GM10248 (cell line): ENCODE measurements at regions not wholly inside any gene's neighbourhood (a gene's known extent, or its start where the extent isn't known, plus 50 kb on each side); places are given as distances from the start of the nearest gene placed in this dataset.

Experiments
- CTCF ChIA-PET: fragments of 300-600 bp; sonication (Branson Sonifier 250); formaldehyde crosslinking; extraction: SDS; loops from one replicate; lab custom pipeline; 2021; ENCODE audit warnings: antibody characterized with exemption; lab: Yijun Ruan, JAX
- POLR2A ChIA-PET: fragments of 350-650 bp; sonication (Branson Sonifier 250); formaldehyde crosslinking; extraction: SDS; loops from one replicate; lab custom pipeline; 2020; ENCODE audit warnings: antibody characterized with exemption; lab: Yijun Ruan, JAX
- DNase-seq: peaks from one replicate; pipeline ENCODE4 v3.0.0; 2012; ENCODE audit errors: extremely low spot score
- CTCF ChIP-seq: IDR thresholded peaks from 2 replicates; pipeline ENCODE4 v1.5.1; 2012; ENCODE audit warnings: mild to moderate bottlenecking, low read depth; ENCODE audit errors: extremely low read depth, missing control alignments, control extremely low read depth

DNA sequence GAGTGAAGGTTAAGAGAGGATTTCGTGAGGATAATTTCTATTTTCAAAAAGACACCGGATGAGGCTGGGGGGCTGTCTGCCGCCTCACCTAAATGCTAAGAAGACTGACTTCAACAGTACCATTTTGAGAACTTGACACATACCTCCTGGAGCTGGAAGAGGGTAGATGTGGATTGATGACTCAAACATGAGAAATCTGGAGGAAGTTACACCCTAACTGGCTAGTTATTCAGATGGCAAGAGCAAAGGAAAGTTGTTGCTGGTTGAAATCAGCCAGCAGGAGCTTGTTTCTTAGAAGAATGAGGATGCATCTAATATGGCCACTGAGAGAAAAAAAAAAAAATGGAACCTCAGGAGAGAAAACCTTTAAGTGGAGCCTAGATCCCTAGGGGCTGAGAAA is 76.2 kb upstream of the KIAA1217 start:
- no peak for DNase-seq
- no peak for TF ChIP-seq CTCF
- CTCF ChIA-PET, result no interaction called here
- POLR2A ChIA-PET, result no interaction called here

DNA sequence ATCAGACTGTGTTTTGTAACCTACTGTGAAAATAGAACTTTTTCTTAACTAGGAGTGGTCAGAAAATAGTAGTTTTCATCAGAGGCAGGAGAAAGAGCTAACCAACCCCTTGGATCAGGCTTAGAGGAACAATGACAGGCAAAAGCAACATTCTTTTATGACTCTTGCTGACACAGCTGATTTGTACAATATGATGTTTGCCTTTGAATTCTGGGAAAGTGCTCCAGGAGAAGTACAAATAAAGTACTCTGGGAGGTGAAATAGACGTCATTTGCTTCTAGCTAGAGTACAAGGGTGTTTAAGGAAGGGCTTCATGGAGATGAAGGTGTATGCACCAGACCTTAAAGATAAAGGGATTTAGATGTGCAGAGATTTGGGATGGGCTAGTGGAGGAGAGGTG is 75.1 kb upstream of the KIAA1217 start:
- TF ChIP-seq CTCF, result no peak
- ChIA-PET CTCF (interaction anchor here (1.2 kb wide), 1 partner anchor 20 kb away, joined by 3 read pairs; no protein-coding TSS in a partner anchor), POLR2A (no interaction called here)
- no peak for DNase-seq

GRCh38 chr10:24136070-24136469 is 72.9 kb upstream of the KIAA1217 start:
- CTCF ChIA-PET, result interaction anchor here (1.9 kb wide), 1 partner anchor 11 kb away, joined by 8 read pairs; no protein-coding TSS in a partner anchor
- no peak for DNase-seq
- POLR2A ChIA-PET, result no interaction called here
- no peak for TF ChIP-seq CTCF

DNA sequence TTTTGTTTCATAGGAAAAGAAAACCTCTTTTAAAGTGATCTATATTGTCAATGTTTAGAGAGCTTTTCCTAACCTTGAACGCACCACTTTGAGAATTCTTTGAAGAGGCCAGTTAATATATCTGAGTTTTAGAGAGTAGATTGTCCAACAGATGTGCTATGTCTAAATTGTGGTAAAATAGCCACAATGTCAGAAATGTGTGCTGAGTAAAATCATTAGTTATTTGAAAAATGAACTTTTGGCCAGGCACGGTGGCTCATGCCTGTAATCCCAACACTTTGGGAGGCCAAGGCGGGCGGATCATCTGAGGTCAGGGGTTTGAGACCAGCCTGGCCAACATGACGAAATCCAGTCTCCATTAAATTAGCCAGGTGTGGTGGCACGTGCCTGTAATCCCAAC is 61.6 kb upstream of the KIAA1217 start:
- ChIA-PET POLR2A (no interaction called here), CTCF (interaction anchor here (1.0 kb wide), 1 partner anchor 8 kb away, joined by 3 read pairs; no protein-coding TSS in a partner anchor)
- DNase-seq, result no peak
- no peak for TF ChIP-seq CTCF

GRCh38 chr10:24149640-24150039 is 59.3 kb upstream of the KIAA1217 start:
- no peak for TF ChIP-seq CTCF
- no peak for DNase-seq
- ChIA-PET POLR2A (no interaction called here), CTCF (interaction anchor here (1.0 kb wide), 1 partner anchor 13 kb away, joined by 3 read pairs; no protein-coding TSS in a partner anchor)

- ChIA-PET CTCF (interaction anchor here (1.2 kb wide), 1 partner anchor 32 kb away, joined by 3 read pairs; no protein-coding TSS in a partner anchor), POLR2A (no interaction called here)
- no peak for DNase-seq
- TF ChIP-seq CTCF, result no peak
These were observed 58.1 kb upstream of the KIAA1217 start for GRCh38 chr10:24150853-24151252.
